GM21619 (cell line): ENCODE measurements at regions not wholly inside any gene's neighbourhood (a gene's known extent, or its start where the extent isn't known, plus 50 kb on each side); places are given as distances from the start of the nearest gene placed in this dataset.

Experiments used
- ATAC-seq: cut with Tn5 transposase; IDR thresholded peaks from one replicate; pipeline ENCODE4 v1.9.1; 2021; ENCODE audit not compliant: unreplicated experiment

- no peak for ATAC-seq
Measured at GRCh38 chr1:88421997-88422396, 262.1 kb upstream of the PKN2 start.

DNA sequence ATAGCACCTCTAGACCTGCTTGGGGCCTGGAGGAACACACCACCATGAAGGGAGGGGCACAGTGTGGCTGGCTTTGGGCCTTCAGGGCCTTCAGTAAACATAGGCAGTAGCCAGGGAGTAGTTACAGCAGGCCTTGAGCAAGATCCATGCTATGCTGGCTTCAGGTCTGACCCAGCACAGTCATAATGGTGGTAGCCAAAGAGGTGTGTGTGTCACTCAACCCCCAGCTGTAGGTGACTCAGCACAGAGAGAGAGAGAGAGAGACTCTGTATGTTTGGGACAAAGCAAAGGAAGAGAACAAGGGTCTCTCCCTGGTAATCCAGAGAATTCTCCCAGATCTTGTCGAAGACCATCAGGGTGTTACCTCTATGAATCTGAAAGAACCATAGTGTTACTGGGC lies 250.5 kb upstream of the PKN2 start:
- no peak for ATAC-seq

DNA sequence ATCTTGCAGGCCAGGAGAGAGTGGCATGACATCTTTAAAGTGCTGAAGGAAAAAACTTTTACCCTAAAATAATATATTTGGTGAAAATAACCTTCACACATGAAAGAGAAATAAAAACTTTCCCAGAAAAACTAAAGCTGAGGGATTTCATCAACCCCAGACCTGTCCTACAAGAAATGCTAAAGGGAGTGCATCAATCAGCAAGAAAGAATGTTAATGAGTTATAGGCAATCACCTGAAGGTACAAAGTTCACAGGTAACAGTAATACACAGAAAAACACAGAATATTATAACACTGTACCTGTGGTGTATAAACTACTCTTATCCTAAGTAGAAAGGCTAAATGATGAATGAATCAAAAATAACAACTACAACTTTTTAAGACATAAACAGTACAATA lies 249.2 kb upstream of the PKN2 start:
- ATAC-seq = no peak

GRCh38 chr1:88441022-88441421 lies 243.1 kb upstream of the PKN2 start:
- no peak for ATAC-seq

DNA sequence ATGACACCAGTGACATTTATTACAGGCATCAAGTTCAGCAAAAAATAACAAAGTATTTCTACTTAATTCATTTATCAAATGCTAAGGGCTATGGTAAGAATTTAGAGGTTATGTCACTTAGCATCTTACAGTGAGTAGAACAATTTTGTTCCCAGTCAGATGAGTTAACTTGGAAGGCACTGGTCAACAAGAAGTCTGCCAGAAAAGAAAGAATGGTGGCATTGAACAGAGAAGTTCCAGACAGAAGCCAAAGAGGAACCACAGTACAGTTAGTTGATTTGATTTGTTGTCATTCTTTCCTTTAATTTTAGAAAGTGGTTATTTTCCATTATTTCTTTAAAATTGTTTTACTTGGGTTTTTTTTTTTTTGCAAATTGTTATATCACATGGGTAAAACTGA lies 232.2 kb upstream of the PKN2 start:
- ATAC-seq = no peak

DNA sequence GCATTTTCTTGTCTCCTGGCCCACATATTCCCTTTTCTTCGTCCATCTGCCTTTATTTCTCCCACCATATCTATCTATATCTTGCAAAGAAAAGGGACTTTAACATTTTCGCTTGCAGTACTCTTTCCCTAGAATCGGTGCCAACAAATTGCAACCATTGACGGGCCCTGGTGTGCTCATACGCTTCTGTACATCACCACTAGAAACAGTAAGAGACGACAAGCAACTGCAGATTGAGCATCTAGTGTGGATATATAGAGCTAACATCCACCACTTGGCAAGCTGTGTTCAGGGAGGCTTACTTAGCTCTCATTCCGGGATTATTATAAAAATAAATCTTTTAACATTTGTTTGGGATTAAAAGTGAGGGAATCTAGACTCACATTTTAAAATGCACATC lies 230.8 kb upstream of the PKN2 start:
- ATAC-seq = no peak

DNA sequence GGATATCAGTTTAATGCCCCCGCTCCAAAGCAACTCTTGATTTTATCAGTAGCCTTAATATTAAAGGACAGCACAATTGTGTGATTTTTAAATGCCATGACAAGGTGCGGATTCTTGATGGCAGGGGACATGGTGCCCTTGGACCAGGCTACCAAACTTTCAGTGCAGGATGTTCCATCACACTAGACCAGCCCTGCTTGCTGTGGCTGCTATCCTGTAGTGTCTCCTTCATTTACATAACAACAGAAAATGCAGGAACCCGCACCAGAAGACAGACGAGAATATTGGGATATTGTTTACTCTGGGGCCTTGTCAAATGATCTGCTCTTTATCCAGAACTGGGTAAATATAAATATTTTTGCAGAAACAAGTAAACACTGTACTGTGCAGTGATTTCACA lies 229.3 kb upstream of the PKN2 start:
- no peak for ATAC-seq

DNA sequence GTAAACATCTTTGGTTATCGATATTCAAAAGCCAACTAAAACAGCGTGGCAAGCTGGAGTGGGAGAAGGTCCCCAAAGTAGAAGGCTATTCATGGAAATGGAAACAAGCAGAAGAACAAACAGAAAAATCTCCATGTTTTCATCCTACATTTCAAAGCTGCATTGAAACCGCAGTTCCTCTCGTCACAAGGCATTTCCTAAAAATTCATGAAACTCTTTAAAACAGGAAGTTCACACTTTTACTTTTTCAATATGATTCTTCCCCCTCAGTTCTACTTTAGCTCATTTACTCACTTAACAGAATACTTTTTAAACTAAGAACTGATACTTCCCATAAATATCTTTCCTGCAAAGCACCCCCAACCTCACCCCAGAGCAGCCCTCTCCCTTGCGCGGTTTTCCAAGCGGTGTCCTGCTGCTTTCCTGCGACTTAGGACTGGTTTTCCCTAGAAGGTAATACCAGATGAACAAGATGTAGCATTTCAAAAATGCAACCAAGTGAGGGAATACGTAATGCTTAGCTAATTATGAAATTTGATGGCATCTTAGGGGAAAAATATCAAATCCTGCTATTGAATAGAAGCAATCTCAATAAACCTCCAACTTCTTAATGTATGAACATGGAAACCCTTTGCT lies 228.3 kb upstream of the PKN2 start:
- no peak for ATAC-seq

GRCh38 chr1:88457197-88457596 lies 226.9 kb upstream of the PKN2 start:
- no peak for ATAC-seq

GRCh38 chr1:88461007-88461406 lies 223.1 kb upstream of the PKN2 start:
- no peak for ATAC-seq

DNA sequence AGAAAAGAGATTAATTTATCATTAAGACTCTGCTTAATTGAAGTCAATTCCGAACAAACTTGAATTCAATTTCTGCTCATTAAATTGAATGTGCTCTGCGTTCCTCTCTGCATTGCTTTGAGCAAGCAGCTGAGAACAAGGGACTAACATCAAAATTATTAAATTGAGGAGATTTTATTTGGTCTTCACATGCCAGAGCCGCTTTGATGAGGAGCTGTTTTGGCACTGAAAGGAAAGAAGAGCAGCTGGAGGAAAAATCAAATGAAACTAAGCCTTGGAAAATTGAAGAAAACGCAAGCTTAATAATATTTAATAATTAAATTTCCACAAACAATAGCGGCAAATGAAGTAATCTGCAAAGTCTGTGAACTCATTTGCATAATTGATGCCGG lies 222.0 kb upstream of the PKN2 start:
- ATAC-seq = no peak

DNA sequence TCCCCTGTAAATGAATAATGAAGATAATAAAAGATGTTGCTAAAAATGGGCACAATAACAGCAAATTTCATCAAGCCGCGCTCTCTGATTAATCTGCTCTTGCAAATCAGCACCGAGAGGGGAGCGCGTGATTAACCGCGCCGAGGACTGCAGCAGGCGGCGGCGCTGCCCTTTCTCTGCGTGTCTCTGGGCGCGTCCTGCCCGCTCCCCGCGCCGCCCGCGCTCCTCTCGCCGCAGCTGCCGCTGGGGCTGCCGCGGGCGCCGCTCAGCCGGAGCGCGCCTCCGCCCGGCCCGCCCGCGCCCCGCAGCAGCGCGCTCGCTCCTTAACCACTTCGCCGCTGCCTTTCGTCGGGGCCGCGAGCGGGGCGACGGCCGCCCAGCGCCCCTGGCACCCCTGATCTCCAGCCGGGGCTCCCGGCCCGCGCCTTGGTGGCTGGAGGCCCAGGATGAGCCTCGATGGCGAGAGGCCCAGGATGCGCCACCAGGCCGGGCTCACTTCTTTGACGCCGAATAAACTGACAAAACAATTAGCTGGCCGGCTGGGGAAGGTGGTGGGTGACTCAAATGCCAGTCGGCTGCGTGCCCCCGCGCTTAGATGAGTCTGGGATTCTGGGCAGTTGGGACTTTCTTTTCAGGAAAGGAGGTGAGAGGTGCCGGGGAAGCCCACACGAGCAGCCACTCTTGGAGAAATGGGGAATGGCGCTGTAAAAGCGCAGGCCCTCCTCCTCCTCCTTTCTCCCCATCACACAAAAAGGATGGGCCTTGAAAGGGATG lies 221.4 kb upstream of the PKN2 start:
- ATAC-seq = no peak

DNA sequence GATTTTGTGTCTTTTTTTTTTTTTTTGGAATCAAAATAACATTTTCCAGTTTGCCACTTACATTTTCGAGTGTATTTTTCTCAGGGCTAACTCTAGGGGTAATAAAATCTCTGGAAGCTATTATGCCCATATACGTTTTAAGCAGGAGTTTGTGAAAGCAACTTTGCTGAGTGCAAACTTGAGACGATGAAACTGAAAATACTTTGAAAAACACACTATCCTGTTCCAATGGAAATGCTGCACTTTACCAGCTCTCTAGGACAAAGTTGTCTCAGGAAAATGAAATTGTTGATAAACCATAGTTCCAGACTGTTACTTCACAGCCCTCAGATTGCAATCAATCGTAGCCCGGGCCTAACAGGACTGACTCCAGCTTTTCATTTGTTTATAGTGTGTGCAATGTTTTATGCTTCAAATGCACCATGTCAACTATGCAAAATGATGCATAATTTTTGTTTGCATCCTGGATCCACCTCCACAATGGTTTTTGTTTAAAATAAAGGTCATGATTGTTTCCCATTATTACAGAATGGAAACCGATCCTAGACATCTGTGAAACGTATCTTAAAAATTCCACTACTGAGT lies 220.6 kb upstream of the PKN2 start:
- no peak for ATAC-seq

DNA sequence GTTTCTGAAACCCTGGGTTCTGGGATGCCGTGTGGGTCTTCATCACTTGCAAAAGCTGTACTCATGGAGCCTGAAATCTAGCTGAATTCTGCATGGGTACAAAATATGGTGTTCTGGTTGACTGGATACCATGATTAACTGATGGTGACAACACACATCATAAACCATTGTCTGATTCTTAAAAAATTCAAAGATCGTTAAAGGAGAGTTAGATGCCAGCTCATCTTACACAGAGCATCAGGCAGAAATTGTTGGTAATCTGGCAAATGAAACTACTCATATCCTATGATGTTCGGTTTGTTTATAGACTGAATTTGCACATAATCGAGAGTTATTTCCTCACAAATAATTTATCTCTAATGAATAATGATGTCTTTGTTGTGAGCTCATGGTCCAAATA lies 218.1 kb upstream of the PKN2 start:
- no peak for ATAC-seq

DNA sequence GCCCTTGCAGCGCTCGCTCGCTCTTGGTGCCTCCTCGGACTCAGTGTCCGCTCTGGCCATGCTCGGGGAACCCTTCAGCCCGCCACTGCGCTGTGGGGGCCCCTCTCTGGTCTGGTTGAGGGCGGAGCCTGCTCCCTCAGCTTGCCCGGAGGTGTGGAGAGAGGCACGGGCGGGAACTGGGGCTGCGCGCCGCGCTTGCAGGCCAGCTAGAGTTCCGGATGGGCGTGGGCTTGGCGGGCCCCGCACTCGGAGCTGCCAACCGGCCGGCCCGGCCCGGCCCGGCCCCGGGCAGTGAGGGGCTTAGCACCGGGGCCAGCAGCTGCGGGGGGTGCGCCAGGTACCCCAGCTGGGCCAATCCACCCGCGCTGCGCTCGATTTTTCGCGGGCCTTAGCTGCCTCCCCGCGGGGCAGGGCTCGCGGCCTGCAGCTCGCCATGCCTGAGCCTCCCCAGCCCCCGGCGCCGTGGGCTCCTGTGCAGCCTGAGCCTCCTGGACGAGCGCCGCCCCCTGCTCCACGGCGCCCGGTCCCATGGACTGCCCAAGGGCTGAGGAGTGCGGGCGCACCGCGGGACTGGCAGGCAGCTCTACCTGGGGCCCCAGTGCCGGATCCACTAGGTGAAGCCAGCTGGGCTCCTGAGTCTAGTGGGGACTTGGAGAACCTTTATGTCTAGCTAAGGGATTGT lies 217.0 kb upstream of the PKN2 start:
- ATAC-seq = no peak

DNA sequence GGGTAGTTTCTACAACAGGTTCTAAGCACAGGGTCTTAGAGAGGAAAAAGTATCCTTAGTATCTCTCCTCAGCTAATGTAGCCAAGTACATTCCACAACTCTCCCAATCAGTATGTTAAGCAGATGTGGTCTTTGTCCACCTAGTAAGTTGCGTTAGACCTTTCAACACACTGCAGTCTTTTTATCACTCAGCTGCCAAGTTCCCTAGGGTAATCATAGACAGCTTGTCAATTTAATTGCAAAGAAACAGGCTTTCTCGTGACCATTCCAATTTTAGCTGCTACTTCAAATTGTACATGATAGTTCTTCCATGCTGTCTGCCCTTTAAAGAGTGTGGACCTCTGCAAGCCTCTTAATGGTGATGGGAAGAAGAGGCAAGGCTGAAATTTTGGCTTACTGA lies 211.8 kb upstream of the PKN2 start:
- no peak for ATAC-seq

GRCh38 chr1:88472714-88473113 lies 211.4 kb upstream of the PKN2 start:
- no peak for ATAC-seq

GRCh38 chr1:88474555-88475304 lies 209.3 kb upstream of the PKN2 start:
- no peak for ATAC-seq

DNA sequence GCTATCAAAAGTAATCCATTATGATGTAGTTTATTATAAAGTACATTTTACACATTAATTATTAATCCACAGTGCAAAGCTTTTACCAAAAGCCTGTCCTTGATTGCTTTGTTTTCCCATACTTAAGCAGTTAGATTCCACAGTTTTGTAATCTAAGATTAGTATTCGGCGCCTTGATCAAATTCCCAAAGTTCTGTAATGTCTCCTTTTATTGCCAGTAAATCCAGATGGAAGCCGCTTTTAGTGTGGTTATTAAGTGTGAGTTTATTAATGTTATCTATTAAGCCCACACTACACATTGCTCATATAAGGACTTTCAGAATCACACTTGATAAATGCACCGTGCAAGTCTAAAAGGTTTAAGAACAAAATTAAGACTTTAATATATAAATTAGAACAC lies 199.2 kb upstream of the PKN2 start:
- ATAC-seq = no peak

DNA sequence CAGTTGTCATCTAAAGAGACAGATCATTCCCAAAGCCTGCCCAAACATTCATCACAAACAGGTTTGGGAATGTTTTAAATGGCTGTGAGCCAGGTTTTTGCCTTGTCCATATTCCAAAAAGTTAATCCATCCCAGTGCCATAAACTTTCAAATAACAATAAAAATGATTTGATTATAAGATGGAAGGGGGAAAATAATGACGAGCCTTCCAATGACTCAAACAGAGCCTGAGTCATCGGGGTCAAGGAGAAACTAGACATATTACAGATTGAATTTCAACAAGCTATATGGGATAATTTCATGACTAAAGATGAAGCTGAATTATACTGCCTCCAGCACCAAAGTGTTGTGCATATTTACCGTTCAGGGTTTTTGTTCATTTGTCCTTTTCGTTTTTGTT lies 195.8 kb upstream of the PKN2 start:
- ATAC-seq = no peak

DNA sequence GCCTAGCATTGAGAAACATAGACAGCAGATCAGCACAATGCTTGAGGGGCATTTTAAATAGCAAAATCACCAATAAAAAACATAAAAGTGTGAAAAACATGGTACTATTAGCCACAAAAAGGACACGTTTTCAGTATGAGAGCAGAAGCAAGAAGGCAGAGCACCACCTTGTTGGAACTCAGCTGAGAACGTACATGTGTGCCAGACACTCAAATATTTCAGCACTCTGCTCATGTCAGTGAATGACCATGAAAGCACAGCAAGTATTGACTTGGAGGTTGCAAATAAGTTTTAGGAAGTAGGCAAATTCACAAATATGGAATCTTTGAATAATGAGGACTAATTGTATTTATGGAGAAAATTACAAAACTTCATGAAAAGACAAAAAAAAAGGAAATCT lies 193.4 kb upstream of the PKN2 start:
- no peak for ATAC-seq
